CD1c-positive myeloid dendritic cell (primary cell): ENCODE measurements at regions not wholly inside any gene's neighbourhood (a gene's known extent, or its start where the extent isn't known, plus 50 kb on each side); places are given as distances from the start of the nearest gene placed in this dataset.
"Not testable (repeated sequence)": the region's sequence is repeated elsewhere in the genome, so short reads cannot be mapped to it uniquely, and the experiment has no call there.

Source experiments
- DNase-seq: peaks from one replicate; pipeline ENCODE4 v3.0.0-alpha.2; 2016; ENCODE audit errors: extremely low spot score

DNA sequence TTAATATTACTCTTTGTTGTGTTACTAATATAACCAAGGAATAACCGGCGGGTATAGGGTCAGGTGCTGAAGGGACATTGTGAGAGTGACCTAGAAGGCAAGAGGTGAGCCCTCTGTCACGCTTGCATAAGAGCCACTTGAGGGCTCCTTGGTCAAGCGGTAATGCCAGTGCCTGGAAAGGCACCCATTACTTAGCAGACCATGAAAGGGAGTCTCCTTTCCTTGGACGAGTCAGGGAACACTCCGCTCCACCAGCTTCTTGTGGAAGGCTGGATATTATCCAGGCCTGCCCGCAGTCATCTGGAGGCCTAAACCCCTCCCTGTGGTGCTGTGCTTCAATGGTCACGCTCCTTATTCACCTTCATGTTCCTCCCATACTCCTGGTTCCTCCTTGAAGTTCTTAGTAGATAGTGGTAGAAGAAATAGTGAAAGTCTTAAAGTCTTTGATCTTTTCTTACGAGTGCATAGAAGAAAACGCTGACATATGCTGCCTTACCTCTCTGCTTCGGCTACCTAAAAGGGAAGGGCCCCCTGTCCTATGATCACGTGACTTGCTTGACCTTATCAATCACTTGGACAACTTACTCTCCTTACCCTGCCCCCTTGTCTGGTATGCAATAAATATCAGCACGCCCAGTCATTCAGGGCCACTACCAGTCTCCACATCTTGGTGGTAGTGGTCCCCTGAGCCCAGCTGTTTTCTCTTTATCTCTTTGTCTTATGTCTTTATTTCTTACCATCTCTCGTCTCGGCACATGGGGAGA lies 59.6 kb upstream of the DMRTB1 start:
- not testable (repeated sequence) for DNase-seq

- DNase-seq = no peak
These were observed 58.2 kb upstream of the DMRTB1 start for GRCh38 chr1:53400761-53401674.

- DNase-seq = peak; percentile 24
These were observed 57.1 kb upstream of the DMRTB1 start for GRCh38 chr1:53401813-53402745.

GRCh38 chr1:53402891-53403655 lies 56.1 kb upstream of the DMRTB1 start:
- no peak for DNase-seq

- DNase-seq = no peak
These were observed 53.5 kb upstream of the DMRTB1 start for GRCh38 chr1:53405737-53406136.

DNA sequence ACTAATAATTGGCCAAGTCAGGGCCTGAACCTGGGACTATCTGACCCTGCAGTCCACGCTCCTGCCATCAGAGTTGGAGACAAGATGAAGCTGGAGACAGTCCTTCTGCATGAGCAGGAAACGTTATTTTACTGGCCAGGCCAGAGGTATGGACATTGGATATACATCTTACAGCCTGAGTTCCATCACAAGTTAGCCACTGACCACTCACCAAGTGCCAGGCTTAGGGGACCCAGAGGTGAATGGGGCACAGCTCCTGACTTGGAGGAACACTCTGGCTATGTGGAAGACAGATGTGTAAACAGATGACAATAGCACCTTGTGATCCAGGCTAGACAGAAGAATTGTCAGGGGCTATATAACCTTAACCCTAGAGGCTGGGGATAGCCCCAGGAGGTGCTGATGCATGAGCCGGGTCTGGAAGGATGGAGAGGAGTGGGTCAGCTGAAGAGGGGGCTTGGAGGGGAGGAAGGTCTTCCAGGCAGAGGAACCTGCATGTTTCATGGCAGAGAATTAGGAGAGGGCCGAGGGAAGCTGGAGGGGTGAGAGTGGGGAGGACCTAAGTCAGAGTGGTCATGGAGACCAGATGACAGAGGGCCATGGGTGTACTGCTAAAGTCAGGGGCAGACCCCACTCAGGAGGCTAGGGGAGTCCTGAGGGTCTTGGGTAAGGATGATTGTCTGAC lies 52.5 kb upstream of the DMRTB1 start:
- no peak for DNase-seq

- no peak for DNase-seq
These were observed 51.0 kb upstream of the DMRTB1 start for GRCh38 chr1:53408013-53408754.

GRCh38 chr1:53408755-53409129 lies 50.5 kb upstream of the DMRTB1 start:
- no peak for DNase-seq

- DNase-seq = no peak
These were observed 50.0 kb upstream of the DMRTB1 start for GRCh38 chr1:53409233-53409632.
